CD14-positive monocyte (primary cell): ENCODE measurements at regions not wholly inside any gene's neighbourhood (a gene's known extent, or its start where the extent isn't known, plus 50 kb on each side); places are given as distances from the start of the nearest gene placed in this dataset.

Experiments
- DNase-seq, 3 donors: peaks; one replicate each; pipeline ENCODE4 v3.0.0-alpha.2; 2011 to 2022
- H2AFZ ChIP-seq: 2 replicates; pipeline ENCODE4 v1.6.0; 2012; ENCODE audit warnings: mild to moderate bottlenecking, low read depth, low read length, inconsistent platforms; ENCODE audit not compliant: insufficient read depth, poor library complexity, severe bottlenecking
- H3K27ac ChIP-seq, 2 donors: 1 replicate in 1 of 2; 2 replicates in 1 of 2; pipeline ENCODE4 v1.5.1; 2012 to 2013; ENCODE audit warnings: low read length in 2 of 2, control low read depth in 1 of 2, inconsistent platforms in 1 of 2, low read depth in 1 of 2, mild to moderate bottlenecking in 1 of 2
- H3K27me3 ChIP-seq, 2 donors: one replicate each; pipeline versions ENCODE4 v1.6.0 to v1.6.1; 2011 to 2013; ENCODE audit warnings: low read length in 2 of 2; ENCODE audit not compliant: control insufficient read depth in 2 of 2, insufficient read depth in 2 of 2
- H3K36me3 ChIP-seq, 2 donors: replicated peaks in 1 of 2; 1 replicate in 1 of 2; 2 replicates in 1 of 2; pipeline versions ENCODE4 v1.5.1 to v1.6.1; 2012 to 2013; ENCODE audit warnings: low read length in 2 of 2, control low read depth in 1 of 2, inconsistent platforms in 1 of 2, mild to moderate bottlenecking in 1 of 2; ENCODE audit not compliant: insufficient read depth in 2 of 2, control insufficient read depth in 1 of 2
- H3K4me1 ChIP-seq, 2 donors: 1 replicate in 1 of 2; 2 replicates in 1 of 2; pipeline versions ENCODE4 v1.5.1 to v1.6.1; 2012 to 2013; ENCODE audit warnings: low read length in 2 of 2, control low read depth in 1 of 2, inconsistent platforms in 1 of 2, mild to moderate bottlenecking in 1 of 2, moderate library complexity in 1 of 2; ENCODE audit not compliant: insufficient read depth in 2 of 2, control insufficient read depth in 1 of 2
- H3K4me2 ChIP-seq: replicated peaks from 2 replicates; pipeline ENCODE3; 2012; ENCODE audit warnings: low read length, moderate library complexity, mild to moderate bottlenecking; ENCODE audit not compliant: poor library complexity, severe bottlenecking; ENCODE audit errors: extremely low read depth
- H3K4me3 ChIP-seq, 3 experiments: fragments of 200-600 bp in 1 of 3; sonication (generic) in 1 of 3; replicated peaks in 1 of 3; 1 replicate in 2 of 3; 2 replicates in 1 of 3; pipeline ENCODE4 v1.5.1; 2011 to 2013; ENCODE audit warnings: low read length in 3 of 3, mild to moderate bottlenecking in 3 of 3, control low read depth in 2 of 3, low read depth in 2 of 3, inconsistent platforms in 1 of 3, moderate library complexity in 1 of 3
- H3K79me2 ChIP-seq: 2 replicates; pipeline ENCODE4 v1.6.0; 2012; ENCODE audit warnings: mild to moderate bottlenecking, control low read depth, inconsistent platforms, low read length, moderate library complexity; ENCODE audit not compliant: insufficient read depth
- H3K9ac ChIP-seq: 2 replicates; pipeline ENCODE4 v1.6.0; 2017; ENCODE audit warnings: low read length, mild to moderate bottlenecking; ENCODE audit not compliant: insufficient read depth, poor library complexity, severe bottlenecking
- H3K9me3 ChIP-seq, 2 donors: replicated peaks in 1 of 2; 1 replicate in 1 of 2; 2 replicates in 1 of 2; pipeline versions ENCODE4 v1.5.1 to v1.6.1; 2012 to 2013; ENCODE audit warnings: low read length in 2 of 2, control low read depth in 1 of 2; ENCODE audit not compliant: control insufficient read depth in 1 of 2, insufficient read depth in 1 of 2
- H4K20me1 ChIP-seq: 2 replicates; pipeline ENCODE4 v1.6.0; 2012; ENCODE audit warnings: mild to moderate bottlenecking, low read length, control low read depth, moderate library complexity; ENCODE audit not compliant: insufficient read depth
- H3K27ac Mint-ChIP-seq, 7 donors: one replicate each; pipeline ENCODE4 v1.8.0; 2020; ENCODE audit warnings: mild to moderate bottlenecking in 7 of 7, mixed read lengths in 7 of 7, moderate library complexity in 6 of 7, inconsistent platforms in 2 of 7
- H3K27me3 Mint-ChIP-seq, 3 donors: one replicate each; pipeline ENCODE4 v1.8.0; 2021 to 2022; ENCODE audit warnings: low read depth in 3 of 3, mild to moderate bottlenecking in 3 of 3, mixed read lengths in 3 of 3, moderate library complexity in 3 of 3, inconsistent platforms in 1 of 3
- H3K36me3 Mint-ChIP-seq, 2 donors: one replicate each; pipeline ENCODE4 v1.8.0; 2020; ENCODE audit warnings: mixed read lengths in 2 of 2, inconsistent platforms in 1 of 2, mild to moderate bottlenecking in 1 of 2
- H3K4me1 Mint-ChIP-seq: one replicate; pipeline ENCODE4 v1.8.0; 2020; ENCODE audit warnings: mild to moderate bottlenecking, mixed read lengths
- H3K4me3 Mint-ChIP-seq, 2 donors: one replicate each; pipeline ENCODE4 v1.8.0; 2020; ENCODE audit warnings: mild to moderate bottlenecking in 2 of 2, mixed read lengths in 2 of 2, moderate library complexity in 1 of 2
- H3K9me3 Mint-ChIP-seq, 7 donors: one replicate each; pipeline ENCODE4 v1.8.0; 2020 to 2022; ENCODE audit warnings: mixed read lengths in 7 of 7, mild to moderate bottlenecking in 6 of 7, moderate library complexity in 6 of 7, inconsistent platforms in 2 of 7
- WGBS: methylation state at CpG from one replicate; pipeline ENCODE4 v1.1.5; 2013; ENCODE audit warnings: missing lambda C conversion rate; ENCODE audit not compliant: insufficient coverage; 5-methylcytosine and 5-hydroxymethylcytosine counted together
- intact Hi-C, 2 donors: fragments of 100-400 bp; cut with micrococcal nuclease; formaldehyde crosslinking; loops; one replicate each; pipeline versions ENCODE4 v1.15.0 to v1.15.1; 2023
- TF ChIP-seq, protein P1 (sequence below): fragments of 200-600 bp; IDR thresholded peaks from one replicate; pipeline ENCODE4 v1.8.0; 2022; ENCODE audit warnings: antibody characterized with exemption, mild to moderate bottlenecking

DNA sequence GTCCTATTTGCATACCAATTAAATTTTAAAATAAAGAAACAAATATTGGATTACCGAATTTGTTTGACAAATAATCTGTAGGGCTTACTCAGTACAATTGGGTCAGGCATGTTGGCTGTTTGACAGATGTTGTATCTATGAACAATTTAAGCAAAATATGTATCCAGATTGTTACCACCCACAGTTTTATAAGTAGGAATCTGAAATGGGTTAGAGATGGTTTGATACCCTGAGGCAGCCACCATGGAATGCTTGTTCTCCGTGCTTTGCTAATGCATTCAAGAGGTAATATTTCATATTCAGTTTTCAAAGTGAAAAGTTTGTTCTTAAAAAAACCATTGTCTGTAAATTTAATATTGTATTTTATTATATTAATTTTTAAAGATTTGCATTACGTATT lies 285.1 kb upstream of the ARRDC3 start:
- H3K4me1 ChIP-seq = no peaks in the 10 kb centered on the region
- no peak overlapping the region for H3K27ac ChIP-seq
- Mint-ChIP-seq H3K36me3 (no peaks in the 10 kb centered on the region), H3K27me3 (peaks cover 0 to 3% (median 0%) of the 10 kb centered on the region in 3 donors), H3K27ac (no peak overlapping the region), H3K9me3 (no peaks in the 10 kb centered on the region), H3K4me1 (no peaks in the 10 kb centered on the region), H3K4me3 (no peak overlapping the region)
- no peaks in the 10 kb centered on the region for H3K27me3 ChIP-seq
- no CpG with 5 or more reads among the region's 3 CpGs for WGBS
- TF ChIP-seq, protein P1, sequence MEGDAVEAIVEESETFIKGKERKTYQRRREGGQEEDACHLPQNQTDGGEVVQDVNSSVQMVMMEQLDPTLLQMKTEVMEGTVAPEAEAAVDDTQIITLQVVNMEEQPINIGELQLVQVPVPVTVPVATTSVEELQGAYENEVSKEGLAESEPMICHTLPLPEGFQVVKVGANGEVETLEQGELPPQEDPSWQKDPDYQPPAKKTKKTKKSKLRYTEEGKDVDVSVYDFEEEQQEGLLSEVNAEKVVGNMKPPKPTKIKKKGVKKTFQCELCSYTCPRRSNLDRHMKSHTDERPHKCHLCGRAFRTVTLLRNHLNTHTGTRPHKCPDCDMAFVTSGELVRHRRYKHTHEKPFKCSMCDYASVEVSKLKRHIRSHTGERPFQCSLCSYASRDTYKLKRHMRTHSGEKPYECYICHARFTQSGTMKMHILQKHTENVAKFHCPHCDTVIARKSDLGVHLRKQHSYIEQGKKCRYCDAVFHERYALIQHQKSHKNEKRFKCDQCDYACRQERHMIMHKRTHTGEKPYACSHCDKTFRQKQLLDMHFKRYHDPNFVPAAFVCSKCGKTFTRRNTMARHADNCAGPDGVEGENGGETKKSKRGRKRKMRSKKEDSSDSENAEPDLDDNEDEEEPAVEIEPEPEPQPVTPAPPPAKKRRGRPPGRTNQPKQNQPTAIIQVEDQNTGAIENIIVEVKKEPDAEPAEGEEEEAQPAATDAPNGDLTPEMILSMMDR = no peak
- H3K36me3 ChIP-seq = no peaks in the 10 kb centered on the region
- no peak for DNase-seq
- no peak overlapping the region for H3K4me3 ChIP-seq
- H3K79me2 ChIP-seq = no peaks in the 10 kb centered on the region
- intact Hi-C loops = no loop called here
- no peak overlapping the region for H2AFZ ChIP-seq
- H3K4me2 ChIP-seq = no peak overlapping the region
- no peak overlapping the region for H3K9ac ChIP-seq
- H4K20me1 ChIP-seq = no peaks in the 10 kb centered on the region
- H3K9me3 ChIP-seq = no peaks in the 10 kb centered on the region

DNA sequence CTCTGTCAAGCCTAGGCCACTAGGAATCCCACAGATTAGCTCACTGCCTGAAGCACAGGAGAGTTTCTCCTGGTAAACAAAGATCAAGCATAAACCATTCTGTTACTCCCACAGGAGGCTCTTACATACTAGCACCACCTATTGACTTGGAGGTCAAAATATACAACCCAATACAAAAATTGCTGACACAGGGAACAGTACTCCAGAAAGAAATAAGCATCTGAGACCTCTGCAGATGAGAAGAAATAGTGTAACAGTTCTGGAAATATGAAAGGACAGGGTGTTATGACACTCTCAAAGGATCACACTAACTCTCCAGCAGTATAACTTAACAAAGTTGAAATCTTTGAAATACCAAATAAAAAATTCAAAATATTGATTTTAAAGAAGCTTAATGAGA lies 269.6 kb upstream of the ARRDC3 start:
- Mint-ChIP-seq H3K27ac (no peak overlapping the region), H3K36me3 (no peaks in the 10 kb centered on the region), H3K4me1 (no peaks in the 10 kb centered on the region), H3K27me3 (peaks cover 0 to 1% (median 0%) of the 10 kb centered on the region in 3 donors), H3K9me3 (peaks cover 7 to 27% (median 8%) of the 10 kb centered on the region in 7 donors), H3K4me3 (no peak overlapping the region)
- TF ChIP-seq, protein P1 = no peak
- Histone ChIP-seq H3K27me3 (no peaks in the 10 kb centered on the region), H3K4me2 (no peak overlapping the region), H3K27ac (no peak overlapping the region), H3K9me3 (peaks cover 10 to 22% of the 10 kb centered on the region in 2 donors), H4K20me1 (no peaks in the 10 kb centered on the region), H3K9ac (no peak overlapping the region), H3K79me2 (no peaks in the 10 kb centered on the region), H2AFZ (no peak overlapping the region), H3K4me3 (no peak overlapping the region), H3K36me3 (no peaks in the 10 kb centered on the region), H3K4me1 (no peaks in the 10 kb centered on the region)
- intact Hi-C loops = no loop called here
- no peak for DNase-seq
